Occipital lobe (tissue), 1 donor: ENCODE measurements at regions not wholly inside any gene's neighbourhood (a gene's known extent, or its start where the extent isn't known, plus 50 kb on each side); places are given as distances from the start of the nearest gene placed in this dataset.
"Not testable (repeated sequence)": the region's sequence is repeated elsewhere in the genome, so short reads cannot be mapped to it uniquely, and the experiment has no call there.

Source experiments
- DNase-seq: peaks from one replicate; lab custom pipeline; 2025; lab: John Stamatoyannopoulos, UW

- DNase-seq = no peak
Observed at GRCh38 chr5:82655078-82655477, 376.9 kb upstream of the RPS23 start.

- DNase-seq = no peak
Observed at GRCh38 chr5:82649943-82650342, 371.8 kb upstream of the RPS23 start.

GRCh38 chr5:82644766-82645165 is 366.6 kb upstream of the RPS23 start:
- no peak for DNase-seq

- no peak for DNase-seq
Observed at GRCh38 chr5:82644229-82644628, 366.1 kb upstream of the RPS23 start.

GRCh38 chr5:82642313-82642712 is 364.2 kb upstream of the RPS23 start:
- DNase-seq = no peak

- DNase-seq = peak; percentile 16
Observed at GRCh38 chr5:82641331-82642003, 363.3 kb upstream of the RPS23 start.

GRCh38 chr5:82640916-82641315 is 362.8 kb upstream of the RPS23 start:
- DNase-seq = no peak

GRCh38 chr5:82639393-82640144 is 361.4 kb upstream of the RPS23 start:
- no peak for DNase-seq

- no peak for DNase-seq
Observed at GRCh38 chr5:82636591-82636990, 358.4 kb upstream of the RPS23 start.

GRCh38 chr5:82635561-82636288 is 357.6 kb upstream of the RPS23 start:
- no peak for DNase-seq

GRCh38 chr5:82628364-82628910 is 350.3 kb upstream of the RPS23 start:
- no peak for DNase-seq

GRCh38 chr5:82626905-82627591 is 348.9 kb upstream of the RPS23 start:
- DNase-seq = not testable (repeated sequence)

- DNase-seq = not testable (repeated sequence)
Observed at GRCh38 chr5:82626012-82626411, 347.9 kb upstream of the RPS23 start.

GRCh38 chr5:82624062-82624461 is 345.9 kb upstream of the RPS23 start:
- no peak for DNase-seq

- no peak for DNase-seq
Observed at GRCh38 chr5:82622711-82623514, 344.8 kb upstream of the RPS23 start.

- no peak for DNase-seq
Observed at GRCh38 chr5:82622205-82622604, 344.1 kb upstream of the RPS23 start.

- DNase-seq = no peak
Observed at GRCh38 chr5:82620957-82621600, 342.9 kb upstream of the RPS23 start.

GRCh38 chr5:82619097-82619496 is 340.9 kb upstream of the RPS23 start:
- DNase-seq = no peak

- DNase-seq = no peak
Observed at GRCh38 chr5:82614706-82615105, 336.6 kb upstream of the RPS23 start.

GRCh38 chr5:82613891-82614290 is 335.7 kb upstream of the RPS23 start:
- DNase-seq = no peak
